GM13976 (cell line): ENCODE measurements at regions not wholly inside any gene's neighbourhood (a gene's known extent, or its start where the extent isn't known, plus 50 kb on each side); places are given as distances from the start of the nearest gene placed in this dataset.
"Not testable (repeated sequence)": the region's sequence is repeated elsewhere in the genome, so short reads cannot be mapped to it uniquely, and the experiment has no call there.

Experiments used
- DNase-seq: peaks from one replicate; pipeline ENCODE4 v3.0.0; 2012; ENCODE audit warnings: low spot score
- in situ Hi-C: fragments of 300-500 bp; cut with MboI; formaldehyde crosslinking; loops from one replicate; pipeline ENCODE4 v1.12.0; 2022; ENCODE audit warnings: low sequenced_read_pairs, mixed read lengths, inconsistent platforms; ENCODE audit not compliant: unreplicated experiment
- TF ChIP-seq, protein P1 (sequence below): IDR thresholded peaks from 2 replicates; pipeline ENCODE4 v1.5.1; 2012; ENCODE audit warnings: borderline replicate concordance, mild to moderate bottlenecking; ENCODE audit not compliant: insufficient read depth; ENCODE audit errors: extremely low read depth, missing control alignments, control extremely low read depth

- DNase-seq = no peak
- in situ Hi-C loops = no loop called here
- TF ChIP-seq, protein P1, sequence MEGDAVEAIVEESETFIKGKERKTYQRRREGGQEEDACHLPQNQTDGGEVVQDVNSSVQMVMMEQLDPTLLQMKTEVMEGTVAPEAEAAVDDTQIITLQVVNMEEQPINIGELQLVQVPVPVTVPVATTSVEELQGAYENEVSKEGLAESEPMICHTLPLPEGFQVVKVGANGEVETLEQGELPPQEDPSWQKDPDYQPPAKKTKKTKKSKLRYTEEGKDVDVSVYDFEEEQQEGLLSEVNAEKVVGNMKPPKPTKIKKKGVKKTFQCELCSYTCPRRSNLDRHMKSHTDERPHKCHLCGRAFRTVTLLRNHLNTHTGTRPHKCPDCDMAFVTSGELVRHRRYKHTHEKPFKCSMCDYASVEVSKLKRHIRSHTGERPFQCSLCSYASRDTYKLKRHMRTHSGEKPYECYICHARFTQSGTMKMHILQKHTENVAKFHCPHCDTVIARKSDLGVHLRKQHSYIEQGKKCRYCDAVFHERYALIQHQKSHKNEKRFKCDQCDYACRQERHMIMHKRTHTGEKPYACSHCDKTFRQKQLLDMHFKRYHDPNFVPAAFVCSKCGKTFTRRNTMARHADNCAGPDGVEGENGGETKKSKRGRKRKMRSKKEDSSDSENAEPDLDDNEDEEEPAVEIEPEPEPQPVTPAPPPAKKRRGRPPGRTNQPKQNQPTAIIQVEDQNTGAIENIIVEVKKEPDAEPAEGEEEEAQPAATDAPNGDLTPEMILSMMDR = no peak
Observed at GRCh38 chr3:102926618-102927017, 491.8 kb downstream of the ZPLD1 start.

DNA sequence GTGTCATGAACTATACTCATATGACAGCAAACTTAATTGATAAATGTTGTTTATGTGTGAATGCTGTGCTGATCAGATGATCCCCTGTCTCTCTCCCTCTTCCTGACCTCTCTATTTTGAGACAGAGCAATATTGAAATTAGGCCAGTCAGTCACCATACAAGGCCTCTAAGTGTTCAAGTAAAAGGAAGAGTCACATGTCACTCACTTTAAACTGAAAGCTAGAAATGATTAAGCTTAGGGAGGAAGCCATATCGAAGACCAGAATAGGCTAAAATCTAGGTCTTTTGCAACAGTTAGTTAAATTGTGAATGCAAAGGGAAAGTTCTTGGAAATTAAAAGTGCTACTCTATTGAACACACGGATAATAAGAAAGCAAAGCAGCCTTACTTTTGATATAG, 498.6 kb downstream of the ZPLD1 start:
- DNase-seq = no peak
- TF ChIP-seq, protein P1 = no peak
- in situ Hi-C loops = no loop called here

GRCh38 chr3:102936511-102937045, 501.8 kb downstream of the ZPLD1 start:
- TF ChIP-seq, protein P1 = no peak
- no peak for DNase-seq
- in situ Hi-C loops = no loop called here

- in situ Hi-C loops = no loop called here
- TF ChIP-seq, protein P1 = no peak
- DNase-seq = no peak
Observed at GRCh38 chr3:102941786-102942185, 507.0 kb downstream of the ZPLD1 start.

DNA sequence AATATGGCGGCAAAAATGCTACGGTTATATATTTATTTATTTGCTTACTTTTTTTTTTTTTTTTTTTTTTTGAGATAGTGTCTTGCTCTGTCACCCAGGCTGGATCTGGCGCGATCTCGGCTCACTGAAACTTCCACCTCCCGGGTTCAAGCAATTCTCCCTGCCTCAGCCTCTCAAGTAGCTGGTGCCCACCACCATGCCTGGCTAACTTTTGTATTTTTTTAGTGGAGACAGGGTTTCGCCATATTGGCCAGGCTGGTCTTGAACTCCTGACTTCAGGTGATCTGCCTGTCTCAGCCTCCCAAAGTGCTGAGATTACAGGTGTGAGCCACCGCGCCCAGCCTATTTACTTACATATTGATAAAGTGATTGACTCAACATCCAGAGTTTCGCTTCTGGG, 511.6 kb downstream of the ZPLD1 start:
- DNase-seq, in situ Hi-C loops: not testable (repeated sequence)

- no peak for DNase-seq
- in situ Hi-C loops = no loop called here
- TF ChIP-seq, protein P1 = no peak
Observed at GRCh38 chr3:102972350-102972749, 537.5 kb downstream of the ZPLD1 start.

DNA sequence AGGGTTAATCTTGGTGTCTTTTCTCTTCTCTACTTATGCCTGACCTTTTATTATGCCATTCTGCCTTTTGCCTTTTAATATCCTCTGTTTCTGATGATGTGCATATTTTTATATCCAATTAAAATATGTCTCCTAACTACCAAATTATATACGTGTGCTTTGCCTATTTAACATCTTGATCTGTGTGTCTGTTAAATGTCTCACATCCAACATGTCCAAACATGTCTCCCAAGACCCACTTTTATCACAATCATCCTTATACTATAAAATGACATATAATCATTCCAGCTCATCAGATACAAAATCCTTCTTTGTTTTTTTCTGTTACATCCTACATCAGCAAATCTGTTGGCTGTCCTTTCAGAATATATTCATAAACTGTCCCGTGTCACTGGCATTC, 539.5 kb downstream of the ZPLD1 start:
- TF ChIP-seq, protein P1 = no peak
- DNase-seq = no peak
- in situ Hi-C loops = no loop called here
